ENCODE measurements at regions not wholly inside any gene's neighbourhood (a gene's known extent, or its start where the extent isn't known, plus 50 kb on each side); places are given as distances from the start of the nearest gene placed in this dataset.
A peak's percentile ranks its signal among the peaks of the same experiment; 100 is the strongest.

GRCh38 chr2:187139469-187139868, 290.5 kb upstream of the ZSWIM2 start:
- no peaks in the 10 kb centered on the region for H3K36me3 ChIP-seq
- no peaks in the 10 kb centered on the region for H3K4me1 ChIP-seq
- no peaks in the 10 kb centered on the region for H3K9me3 ChIP-seq (ENCODE audit: low read depth)
- H3K79me2 ChIP-seq (ENCODE audit: low read depth), result no peaks in the 10 kb centered on the region
- TF ChIP-seq EZH2phosphoT487 (IDR thresholded peaks at IDR 0.05) (no peak), CTCF (IDR thresholded peaks at IDR 0.05) (no peak), EZH2 (IDR thresholded peaks at IDR 0.05) (no peak)
- H3K4me3 Mint-ChIP-seq, result no peak overlapping the region
- H3K4me2 ChIP-seq, result no peak overlapping the region
- no peaks in the 10 kb centered on the region for H3K27me3 Mint-ChIP-seq (ENCODE audit: insufficient read depth, low read depth)
- no peaks in the 10 kb centered on the region for H4K20me1 ChIP-seq (ENCODE audit: low read depth)
- H3F3A ChIP-seq (ENCODE audit: low read depth), result no peaks in the 10 kb centered on the region
- no peak overlapping the region for H3K27ac Mint-ChIP-seq
- no peak overlapping the region for H3K9ac ChIP-seq
- no peaks in the 10 kb centered on the region for H3K36me3 Mint-ChIP-seq
- H3K27me3 ChIP-seq, result no peaks in the 10 kb centered on the region
- H2AFZ ChIP-seq (replicated peaks), result no peak overlapping the region
- no peaks in the 10 kb centered on the region for H3K9me3 Mint-ChIP-seq
- no peak overlapping the region for H3K4me3 ChIP-seq
- H3K27ac ChIP-seq, result no peak overlapping the region
- no peaks in the 10 kb centered on the region for H3K4me1 Mint-ChIP-seq
- no peak for DNase-seq (ENCODE audit: low spot score)

GRCh38 chr2:187138265-187138664, 289.3 kb upstream of the ZSWIM2 start:
- Histone ChIP-seq H3K4me1 (no peaks in the 10 kb centered on the region), H3K9ac (no peak overlapping the region), H3K27ac (no peak overlapping the region), H3K36me3 (no peaks in the 10 kb centered on the region), H3K9me3 (ENCODE audit: low read depth) (no peaks in the 10 kb centered on the region), H2AFZ (replicated peaks) (no peak overlapping the region), H3F3A (ENCODE audit: low read depth) (no peaks in the 10 kb centered on the region), H4K20me1 (ENCODE audit: low read depth) (no peaks in the 10 kb centered on the region), H3K4me3 (no peak overlapping the region), H3K79me2 (ENCODE audit: low read depth) (no peaks in the 10 kb centered on the region), H3K4me2 (no peak overlapping the region), H3K27me3 (no peaks in the 10 kb centered on the region)
- Mint-ChIP-seq H3K4me3 (no peak overlapping the region), H3K4me1 (no peaks in the 10 kb centered on the region), H3K36me3 (no peaks in the 10 kb centered on the region), H3K27me3 (ENCODE audit: insufficient read depth, low read depth) (no peaks in the 10 kb centered on the region), H3K9me3 (no peaks in the 10 kb centered on the region), H3K27ac (no peak overlapping the region)
- no peak for TF ChIP-seq EZH2phosphoT487 (IDR thresholded peaks at IDR 0.05)
- TF ChIP-seq CTCF (IDR thresholded peaks at IDR 0.05), result peak; percentile 67
- DNase-seq (ENCODE audit: low spot score), result peak; percentile 59

GRCh38 chr2:187136646-187137045, 287.7 kb upstream of the ZSWIM2 start:
- Histone ChIP-seq H3K27me3 (no peaks in the 10 kb centered on the region), H3K79me2 (ENCODE audit: low read depth) (no peaks in the 10 kb centered on the region), H3K4me3 (no peak overlapping the region), H4K20me1 (ENCODE audit: low read depth) (no peaks in the 10 kb centered on the region), H3K4me1 (no peaks in the 10 kb centered on the region), H3F3A (ENCODE audit: low read depth) (no peaks in the 10 kb centered on the region), H3K9ac (no peak overlapping the region), H3K4me2 (no peak overlapping the region), H3K36me3 (no peaks in the 10 kb centered on the region), H3K27ac (no peak overlapping the region), H2AFZ (replicated peaks) (peak overlapping the region; percentile 2), H3K9me3 (ENCODE audit: low read depth) (no peaks in the 10 kb centered on the region)
- no peak overlapping the region for H3K4me3 Mint-ChIP-seq
- no peaks in the 10 kb centered on the region for H3K9me3 Mint-ChIP-seq
- H3K36me3 Mint-ChIP-seq, result no peaks in the 10 kb centered on the region
- H3K27me3 Mint-ChIP-seq (ENCODE audit: insufficient read depth, low read depth), result peaks cover 2% of the 10 kb centered on the region
- no peak overlapping the region for H3K27ac Mint-ChIP-seq
- H3K4me1 Mint-ChIP-seq, result no peaks in the 10 kb centered on the region
- DNase-seq (ENCODE audit: low spot score), result no peak
- TF ChIP-seq EZH2 (IDR thresholded peaks at IDR 0.05) (no peak), EZH2phosphoT487 (IDR thresholded peaks at IDR 0.05) (no peak), CTCF (IDR thresholded peaks at IDR 0.05) (no peak)

- no peaks in the 10 kb centered on the region for H3K9me3 ChIP-seq (ENCODE audit: low read depth)
- H3K4me3 ChIP-seq, result no peak overlapping the region
- no peak for DNase-seq (ENCODE audit: low spot score)
- no peak overlapping the region for H2AFZ ChIP-seq (replicated peaks)
- Mint-ChIP-seq H3K9me3 (no peaks in the 10 kb centered on the region), H3K36me3 (no peaks in the 10 kb centered on the region), H3K4me3 (no peak overlapping the region), H3K27me3 (ENCODE audit: insufficient read depth, low read depth) (peaks cover 2% of the 10 kb centered on the region), H3K27ac (no peak overlapping the region), H3K4me1 (no peaks in the 10 kb centered on the region)
- H3K4me1 ChIP-seq, result no peaks in the 10 kb centered on the region
- no peaks in the 10 kb centered on the region for H3F3A ChIP-seq (ENCODE audit: low read depth)
- no peak overlapping the region for H3K9ac ChIP-seq
- no peaks in the 10 kb centered on the region for H3K79me2 ChIP-seq (ENCODE audit: low read depth)
- H3K36me3 ChIP-seq, result no peaks in the 10 kb centered on the region
- H3K27me3 ChIP-seq, result no peaks in the 10 kb centered on the region
- H3K4me2 ChIP-seq, result no peak overlapping the region
- H4K20me1 ChIP-seq (ENCODE audit: low read depth), result no peaks in the 10 kb centered on the region
- H3K27ac ChIP-seq, result no peak overlapping the region
- TF ChIP-seq EZH2 (IDR thresholded peaks at IDR 0.05), result no peak
- TF ChIP-seq EZH2phosphoT487 (IDR thresholded peaks at IDR 0.05), result no peak
- no peak for TF ChIP-seq CTCF (IDR thresholded peaks at IDR 0.05)
Observed at GRCh38 chr2:187134306-187134705, 285.3 kb upstream of the ZSWIM2 start.

All from neural progenitor cell (in vitro differentiated cells).